Type B pancreatic cell (in vitro differentiated cells): ENCODE measurements at regions not wholly inside any gene's neighbourhood (a gene's known extent, or its start where the extent isn't known, plus 50 kb on each side); places are given as distances from the start of the nearest gene placed in this dataset.
"Not testable (repeated sequence)": the region's sequence is repeated elsewhere in the genome, so short reads cannot be mapped to it uniquely, and the experiment has no call there.

Experiments used
- DNase-seq: peaks from one replicate; pipeline ENCODE4 v3.0.0; 2021; ENCODE audit warnings: mixed read lengths; ENCODE audit not compliant: unreplicated experiment; ENCODE audit errors: extremely low spot score
- H3K27ac Mint-ChIP-seq: 2 replicates; pipeline ENCODE4 v1.8.0; 2021; ENCODE audit warnings: mild to moderate bottlenecking, mixed read lengths
- H3K27me3 Mint-ChIP-seq: 2 replicates; pipeline ENCODE4 v1.8.0; 2021; ENCODE audit warnings: mixed read lengths
- H3K36me3 Mint-ChIP-seq: 2 replicates; pipeline ENCODE4 v1.8.0; 2021; ENCODE audit warnings: mixed read lengths
- H3K4me1 Mint-ChIP-seq: one replicate; pipeline ENCODE4 v1.8.0; 2021; ENCODE audit warnings: mixed read lengths; ENCODE audit not compliant: unreplicated experiment
- H3K4me3 Mint-ChIP-seq: 2 replicates; pipeline ENCODE4 v1.8.0; 2021; ENCODE audit warnings: mild to moderate bottlenecking, mixed read lengths
- H3K9me3 Mint-ChIP-seq: 2 replicates; pipeline ENCODE4 v1.8.0; 2021; ENCODE audit warnings: mixed read lengths
- CTCF ChIP-seq: fragments of 200-600 bp; sonication (generic); conservative IDR thresholded peaks from 2 replicates; pipeline ENCODE4 v1.5.0; 2021; ENCODE audit warnings: antibody characterized with exemption, mild to moderate bottlenecking

- no peak for DNase-seq
- Mint-ChIP-seq H3K27ac (no peak overlapping the region), H3K9me3 (no peaks in the 10 kb centered on the region), H3K27me3 (no peaks in the 10 kb centered on the region), H3K36me3 (no peaks in the 10 kb centered on the region), H3K4me1 (no peaks in the 10 kb centered on the region), H3K4me3 (no peak overlapping the region)
- no peak for TF ChIP-seq CTCF
Observed at GRCh38 chr6:77264970-77265369, 198.3 kb downstream of the HTR1B start.

- no peak for TF ChIP-seq CTCF
- no peak for DNase-seq
- Mint-ChIP-seq H3K27ac (no peak overlapping the region), H3K4me1 (no peaks in the 10 kb centered on the region), H3K9me3 (no peaks in the 10 kb centered on the region), H3K36me3 (no peaks in the 10 kb centered on the region), H3K27me3 (no peaks in the 10 kb centered on the region), H3K4me3 (no peak overlapping the region)
Observed at GRCh38 chr6:77263003-77263402, 200.3 kb downstream of the HTR1B start.

- H3K4me3 Mint-ChIP-seq, H3K4me1 Mint-ChIP-seq, H3K36me3 Mint-ChIP-seq, H3K27ac Mint-ChIP-seq, DNase-seq, H3K27me3 Mint-ChIP-seq, H3K9me3 Mint-ChIP-seq: not testable (repeated sequence)
Observed at GRCh38 chr6:77251801-77252200, 211.5 kb downstream of the HTR1B start.

- no peaks in the 10 kb centered on the region for H3K4me1 Mint-ChIP-seq
- DNase-seq: no peak
- no peak for TF ChIP-seq CTCF
Observed at GRCh38 chr6:77249560-77249959, 213.7 kb downstream of the HTR1B start.

GRCh38 chr6:77245026-77245425 is 218.3 kb downstream of the HTR1B start:
- no peak overlapping the region for H3K27ac Mint-ChIP-seq
- peaks cover 5% of the 10 kb centered on the region for H3K9me3 Mint-ChIP-seq
- H3K4me3 Mint-ChIP-seq: no peak overlapping the region
- no peaks in the 10 kb centered on the region for H3K4me1 Mint-ChIP-seq
- TF ChIP-seq CTCF: no peak
- H3K27me3 Mint-ChIP-seq: no peaks in the 10 kb centered on the region
- H3K36me3 Mint-ChIP-seq: no peaks in the 10 kb centered on the region
- no peak for DNase-seq

More at GRCh38 chr6:77249560-77249959, 213.7 kb downstream of the HTR1B start:
- Mint-ChIP-seq H3K27ac (no peak overlapping the region), H3K9me3 (peaks cover 6% of the 10 kb centered on the region), H3K27me3 (no peaks in the 10 kb centered on the region), H3K36me3 (peaks cover 3% of the 10 kb centered on the region), H3K4me3 (no peak overlapping the region)

- H3K27ac Mint-ChIP-seq: no peak overlapping the region
- H3K4me1 Mint-ChIP-seq: no peaks in the 10 kb centered on the region
- no peaks in the 10 kb centered on the region for H3K36me3 Mint-ChIP-seq
Observed at GRCh38 chr6:77231438-77232305, 231.6 kb downstream of the HTR1B start.

More at GRCh38 chr6:77231438-77232305, 231.6 kb downstream of the HTR1B start:
- TF ChIP-seq CTCF: no peak
- Mint-ChIP-seq H3K9me3 (no peaks in the 10 kb centered on the region), H3K27me3 (no peaks in the 10 kb centered on the region), H3K4me3 (no peak overlapping the region)
- DNase-seq: no peak
